GM13976 (cell line): ENCODE measurements at regions not wholly inside any gene's neighbourhood (a gene's known extent, or its start where the extent isn't known, plus 50 kb on each side); places are given as distances from the start of the nearest gene placed in this dataset.

Experiments used
- DNase-seq: peaks from one replicate; pipeline ENCODE4 v3.0.0; 2012; ENCODE audit warnings: low spot score
- CTCF ChIP-seq: IDR thresholded peaks from 2 replicates; pipeline ENCODE4 v1.5.1; 2012; ENCODE audit warnings: borderline replicate concordance, mild to moderate bottlenecking; ENCODE audit not compliant: insufficient read depth; ENCODE audit errors: extremely low read depth, missing control alignments, control extremely low read depth
- in situ Hi-C: fragments of 300-500 bp; cut with MboI; formaldehyde crosslinking; loops from one replicate; pipeline ENCODE4 v1.12.0; 2022; ENCODE audit warnings: low sequenced_read_pairs, mixed read lengths, inconsistent platforms; ENCODE audit not compliant: unreplicated experiment

GRCh38 chr1:25112400-25112799 lies 119.9 kb downstream of the SYF2 start:
- DNase-seq: no peak
- TF ChIP-seq CTCF: no peak
- in situ Hi-C loops: no loop called here

- DNase-seq: no peak
- in situ Hi-C loops: no loop called here
- no peak for TF ChIP-seq CTCF
Measured at GRCh38 chr1:25111706-25112105, 120.6 kb downstream of the SYF2 start.

GRCh38 chr1:25110485-25110884 lies 121.8 kb downstream of the SYF2 start:
- in situ Hi-C loops: no loop called here
- no peak for DNase-seq
- no peak for TF ChIP-seq CTCF

- no peak for TF ChIP-seq CTCF
- no peak for DNase-seq
- in situ Hi-C loops: no loop called here
Measured at GRCh38 chr1:25110036-25110435, 122.3 kb downstream of the SYF2 start.

- DNase-seq: no peak
- in situ Hi-C loops: no loop called here
- no peak for TF ChIP-seq CTCF
Measured at GRCh38 chr1:25109531-25109951, 122.8 kb downstream of the SYF2 start.

- in situ Hi-C loops: no loop called here
- no peak for TF ChIP-seq CTCF
- no peak for DNase-seq
Measured at GRCh38 chr1:25107643-25108010, 124.7 kb downstream of the SYF2 start.
